Loucy (cell line): ENCODE measurements at regions not wholly inside any gene's neighbourhood (a gene's known extent, or its start where the extent isn't known, plus 50 kb on each side); places are given as distances from the start of the nearest gene placed in this dataset.

Experiments
- CTCF ChIP-seq: fragments of 200-600 bp; sonication (generic); conservative IDR thresholded peaks from 2 replicates; pipeline ENCODE4 v1.5.1; 2014; ENCODE audit warnings: mild to moderate bottlenecking, antibody characterized with exemption, low read length
- EZH2phosphoT487 ChIP-seq: fragments of 200-600 bp; IDR thresholded peaks from 2 replicates; pipeline ENCODE4 v1.6.1; 2018; ENCODE audit warnings: antibody characterized with exemption, mild to moderate bottlenecking, moderate library complexity, borderline replicate concordance

- TF ChIP-seq CTCF (no peak), EZH2phosphoT487 (no peak)
Observed at GRCh38 chr4:155544547-155544946, 122.1 kb upstream of the GUCY1A1 start.
